Effector memory CD8-positive, alpha-beta T cell (primary cell): ENCODE measurements at regions not wholly inside any gene's neighbourhood (a gene's known extent, or its start where the extent isn't known, plus 50 kb on each side); places are given as distances from the start of the nearest gene placed in this dataset.
"Not testable (repeated sequence)": the region's sequence is repeated elsewhere in the genome, so short reads cannot be mapped to it uniquely, and the experiment has no call there.

Experiments used
- ATAC-seq: fragments of 150-1000 bp; cut with Tn5 transposase; replicated peaks from 2 replicates; pipeline ENCODE4 v1.10.0; 2021; ENCODE audit warnings: mild to moderate bottlenecking, moderate library complexity
- DNase-seq, 3 experiments: peaks; one replicate each; pipeline ENCODE4 v3.0.0; 2021
- H3K27ac Mint-ChIP-seq, 2 donors: one replicate each; pipeline ENCODE4 v1.8.0; 2022; ENCODE audit warnings: mild to moderate bottlenecking in 2 of 2, mixed read lengths in 2 of 2, moderate library complexity in 2 of 2
- H3K27me3 Mint-ChIP-seq, 2 donors: one replicate each; pipeline ENCODE4 v1.8.0; 2022; ENCODE audit warnings: mixed read lengths in 2 of 2
- H3K36me3 Mint-ChIP-seq: one replicate; pipeline ENCODE4 v1.8.0; 2022; ENCODE audit warnings: mild to moderate bottlenecking, moderate library complexity, mixed read lengths; ENCODE audit not compliant: insufficient read depth
- H3K4me1 Mint-ChIP-seq, 2 donors: one replicate each; pipeline ENCODE4 v1.8.0; 2022; ENCODE audit warnings: low read depth in 2 of 2, mixed read lengths in 2 of 2
- H3K4me3 Mint-ChIP-seq, 2 donors: one replicate each; pipeline ENCODE4 v1.8.0; 2022; ENCODE audit warnings: mild to moderate bottlenecking in 2 of 2, mixed read lengths in 2 of 2, moderate library complexity in 2 of 2
- H3K9me3 Mint-ChIP-seq, 2 donors: one replicate each; pipeline ENCODE4 v1.8.0; 2022; ENCODE audit warnings: mixed read lengths in 2 of 2

- Mint-ChIP-seq H3K27ac (no peak overlapping the region), H3K27me3 (peaks cover 8 to 15% of the 10 kb centered on the region in 2 donors), H3K4me3 (no peak overlapping the region), H3K9me3 (no peaks in the 10 kb centered on the region), H3K36me3 (no peaks in the 10 kb centered on the region), H3K4me1 (peaks cover 0 to 3% of the 10 kb centered on the region in 2 donors)
- ATAC-seq (no peak), DNase-seq (no peak)
Observed at GRCh38 chr2:239736358-239737143, 288.6 kb downstream of the NDUFA10 start.

DNA sequence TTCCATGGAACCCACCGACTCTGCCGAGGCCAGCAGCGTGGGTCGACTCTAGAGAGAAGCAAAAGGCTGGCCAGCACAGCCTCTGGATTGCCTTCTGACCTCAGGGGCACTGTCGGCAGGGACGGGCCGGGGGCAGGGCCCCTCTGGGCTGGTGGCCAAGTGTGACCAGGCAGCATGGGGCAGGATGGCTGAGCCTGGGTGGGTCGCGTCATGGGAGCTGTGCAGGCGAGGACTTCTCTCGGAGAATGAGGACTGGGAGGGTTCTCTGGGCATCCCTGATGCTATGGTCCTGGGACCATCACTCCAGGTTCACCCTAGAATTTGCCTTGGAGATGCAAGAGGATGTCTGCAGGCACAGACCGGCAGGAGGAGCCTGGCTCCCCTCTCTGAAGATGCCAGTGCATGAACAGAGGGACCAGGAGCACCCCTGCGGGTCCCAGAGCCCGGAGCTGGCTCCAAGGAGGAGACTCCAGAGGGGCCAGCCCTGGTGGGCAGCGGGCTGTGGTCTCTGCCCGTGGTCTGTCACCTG, 289.2 kb downstream of the NDUFA10 start:
- H3K36me3 Mint-ChIP-seq = no peaks in the 10 kb centered on the region
- peaks cover 15 to 21% of the 10 kb centered on the region in 2 donors for H3K27me3 Mint-ChIP-seq
- DNase-seq (no peak), ATAC-seq (no peak)
- H3K27ac Mint-ChIP-seq = no peak overlapping the region
- H3K4me1 Mint-ChIP-seq = peaks cover 0 to 7% of the 10 kb centered on the region in 2 donors
- no peaks in the 10 kb centered on the region for H3K9me3 Mint-ChIP-seq
- no peak overlapping the region for H3K4me3 Mint-ChIP-seq

GRCh38 chr2:239735131-239735828, 289.9 kb downstream of the NDUFA10 start:
- H3K4me3 Mint-ChIP-seq = no peak overlapping the region
- H3K4me1 Mint-ChIP-seq = peaks cover 3 to 13% of the 10 kb centered on the region in 2 donors
- DNase-seq = no peak
- H3K36me3 Mint-ChIP-seq = no peaks in the 10 kb centered on the region
- ATAC-seq = no peak
- no peaks in the 10 kb centered on the region for H3K9me3 Mint-ChIP-seq
- peaks cover 15 to 27% of the 10 kb centered on the region in 2 donors for H3K27me3 Mint-ChIP-seq
- no peak overlapping the region for H3K27ac Mint-ChIP-seq

- no peaks in the 10 kb centered on the region for H3K36me3 Mint-ChIP-seq
- H3K27me3 Mint-ChIP-seq = peaks cover 15 to 27% of the 10 kb centered on the region in 2 donors
- H3K4me3 Mint-ChIP-seq = no peak overlapping the region
- no peak overlapping the region for H3K27ac Mint-ChIP-seq
- no peak for ATAC-seq
- no peak for DNase-seq
- H3K4me1 Mint-ChIP-seq = peaks cover 3 to 13% of the 10 kb centered on the region in 2 donors
- no peaks in the 10 kb centered on the region for H3K9me3 Mint-ChIP-seq
Observed at GRCh38 chr2:239734436-239735005, 290.6 kb downstream of the NDUFA10 start.

DNA sequence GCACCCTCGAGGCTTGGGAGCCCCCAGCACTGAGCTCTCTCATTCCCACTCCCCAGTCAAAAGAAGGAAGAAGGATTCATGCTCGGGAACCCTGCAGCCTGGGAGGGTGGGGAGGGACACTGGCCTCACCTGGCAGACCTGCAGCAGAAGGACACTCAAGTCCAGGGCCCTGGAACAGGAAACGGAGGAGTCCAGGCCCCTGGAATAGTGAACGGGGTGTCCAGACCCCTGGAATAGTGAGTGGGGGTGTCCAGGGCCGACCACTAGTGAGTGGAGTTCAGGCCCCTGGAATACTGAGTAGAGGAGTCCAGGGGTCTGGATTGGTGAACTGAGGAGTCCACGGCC, 292.5 kb downstream of the NDUFA10 start:
- Mint-ChIP-seq H3K36me3 (no peaks in the 10 kb centered on the region), H3K27me3 (peaks cover 15 to 27% of the 10 kb centered on the region in 2 donors), H3K4me3 (no peak overlapping the region), H3K27ac (no peak overlapping the region), H3K9me3 (no peaks in the 10 kb centered on the region), H3K4me1 (peaks cover 3 to 13% of the 10 kb centered on the region in 2 donors)
- DNase-seq (no peak), ATAC-seq (no peak)

DNA sequence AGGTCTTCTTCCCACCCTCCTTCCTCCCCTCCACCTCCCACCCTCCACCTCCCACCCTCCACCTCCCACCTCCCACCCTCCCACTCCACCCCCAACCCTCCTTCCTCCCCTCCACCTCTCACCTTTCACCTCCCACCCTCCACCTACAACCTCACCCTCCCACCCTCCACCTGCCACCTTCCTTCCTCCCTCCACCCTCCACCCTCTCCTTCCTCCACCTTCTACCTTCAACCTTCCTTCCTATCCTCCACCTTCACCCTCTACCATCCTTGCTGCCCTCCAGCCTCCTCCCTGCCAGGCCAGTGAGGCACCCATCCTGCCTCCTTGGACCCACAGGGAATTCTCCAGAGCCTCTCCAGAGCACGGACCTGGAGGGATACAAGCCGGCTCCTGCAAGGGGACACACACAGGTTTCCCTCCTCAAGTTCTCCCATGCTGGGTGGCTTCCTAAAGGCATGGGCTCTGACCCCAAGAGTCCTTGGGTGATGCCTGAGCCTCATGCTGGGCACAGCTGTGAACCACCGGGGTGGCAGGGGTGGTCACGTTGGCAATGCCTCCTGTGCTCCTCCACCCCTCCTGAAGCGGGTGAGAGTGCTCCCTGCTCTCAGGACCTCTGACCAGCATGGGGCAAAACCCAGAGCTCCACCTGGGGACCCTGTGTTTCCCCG, 293.0 kb downstream of the NDUFA10 start:
- DNase-seq = no peak
- no peak for ATAC-seq

DNA sequence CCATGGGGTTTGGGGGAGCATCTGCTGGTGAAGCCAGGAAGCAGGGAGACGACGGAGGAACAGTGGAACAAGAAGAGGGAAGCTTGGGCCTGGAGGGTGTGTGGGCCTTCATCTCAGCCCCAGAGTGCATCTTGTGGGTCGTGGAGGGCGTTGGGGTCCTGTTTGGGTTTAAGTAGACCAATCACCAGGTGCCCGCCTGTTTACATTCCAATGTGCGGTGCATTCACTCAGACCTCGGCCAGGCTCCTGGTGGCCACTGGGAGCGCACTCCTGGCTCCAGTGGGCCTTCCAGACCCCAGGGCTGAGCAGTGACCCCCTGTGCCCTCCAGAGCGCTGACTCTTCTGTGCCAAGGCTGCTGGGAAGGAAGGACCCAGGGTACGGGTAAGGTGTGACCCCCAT, 293.7 kb downstream of the NDUFA10 start:
- peaks cover 15 to 27% of the 10 kb centered on the region in 2 donors for H3K27me3 Mint-ChIP-seq

More for the DNA sequence above, 293.0 kb downstream of the NDUFA10 start:
- H3K27ac Mint-ChIP-seq = no peak overlapping the region
- peaks cover 3 to 13% of the 10 kb centered on the region in 2 donors for H3K4me1 Mint-ChIP-seq
- H3K27me3 Mint-ChIP-seq = peaks cover 15 to 27% of the 10 kb centered on the region in 2 donors
- H3K9me3 Mint-ChIP-seq = no peaks in the 10 kb centered on the region
- H3K36me3 Mint-ChIP-seq = no peaks in the 10 kb centered on the region
- no peak overlapping the region for H3K4me3 Mint-ChIP-seq

GRCh38 chr2:239730897-239731296, 294.2 kb downstream of the NDUFA10 start:
- peaks cover 3 to 13% of the 10 kb centered on the region in 2 donors for H3K4me1 Mint-ChIP-seq
- H3K27me3 Mint-ChIP-seq = peaks cover 15 to 27% of the 10 kb centered on the region in 2 donors
- H3K4me3 Mint-ChIP-seq = no peak overlapping the region
- H3K27ac Mint-ChIP-seq = peak overlapping the region in 1 of 2 donors; percentile 25
- no peak for DNase-seq
- H3K9me3 Mint-ChIP-seq = no peaks in the 10 kb centered on the region
- ATAC-seq = no peak
- H3K36me3 Mint-ChIP-seq = no peaks in the 10 kb centered on the region

More for the DNA sequence above, 293.7 kb downstream of the NDUFA10 start:
- no peak for DNase-seq
- no peak overlapping the region for H3K27ac Mint-ChIP-seq
- H3K4me3 Mint-ChIP-seq = no peak overlapping the region
- no peaks in the 10 kb centered on the region for H3K36me3 Mint-ChIP-seq
- H3K4me1 Mint-ChIP-seq = peaks cover 3 to 13% of the 10 kb centered on the region in 2 donors
- ATAC-seq = no peak
- H3K9me3 Mint-ChIP-seq = no peaks in the 10 kb centered on the region

- not testable (repeated sequence) for H3K9me3 Mint-ChIP-seq, DNase-seq, H3K36me3 Mint-ChIP-seq, H3K4me3 Mint-ChIP-seq
- Mint-ChIP-seq H3K27me3 (peaks cover 15 to 27% of the 10 kb centered on the region in 2 donors), H3K4me1 (peaks cover 3 to 13% of the 10 kb centered on the region in 2 donors), H3K27ac (peak overlapping the region in 1 of 2 donors; percentile 25)
- ATAC-seq = peak; percentile 42
Observed at GRCh38 chr2:239730567-239730882, 294.6 kb downstream of the NDUFA10 start.

GRCh38 chr2:239729681-239730566, 295.2 kb downstream of the NDUFA10 start:
- H3K4me3 Mint-ChIP-seq = no peak overlapping the region
- ATAC-seq = peak; percentile 26
- H3K27ac Mint-ChIP-seq = peak overlapping the region; percentile 25 to 32
- H3K9me3 Mint-ChIP-seq = no peaks in the 10 kb centered on the region
- peaks cover 3 to 13% of the 10 kb centered on the region in 2 donors for H3K4me1 Mint-ChIP-seq
- peak in 1 of 3 experiments; percentile 9 for DNase-seq
- peaks cover 15 to 27% of the 10 kb centered on the region in 2 donors for H3K27me3 Mint-ChIP-seq
- no peaks in the 10 kb centered on the region for H3K36me3 Mint-ChIP-seq

- Mint-ChIP-seq H3K27ac (no peak overlapping the region), H3K36me3 (no peaks in the 10 kb centered on the region)
Observed at GRCh38 chr2:239729151-239729550, 296.0 kb downstream of the NDUFA10 start.

DNA sequence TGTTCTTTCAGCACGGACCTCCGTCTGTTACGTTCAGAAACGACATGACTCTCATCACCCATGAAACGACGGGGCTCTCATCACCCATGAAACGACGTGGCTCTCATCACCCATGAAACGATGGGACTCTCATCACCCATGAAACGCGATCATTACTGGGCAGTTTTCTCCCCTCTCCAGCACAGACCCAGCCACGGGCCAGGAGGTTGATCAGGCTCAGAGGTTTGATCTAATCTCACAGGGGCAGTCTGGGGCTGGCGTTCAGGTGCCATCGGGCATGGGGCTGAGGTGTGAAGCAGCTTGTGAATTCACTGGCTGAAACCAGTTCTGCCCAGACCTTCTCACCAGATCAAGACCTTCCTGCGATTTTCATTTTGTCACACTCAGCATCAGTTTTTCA, 296.4 kb downstream of the NDUFA10 start:
- Mint-ChIP-seq H3K27me3 (peaks cover 15 to 27% of the 10 kb centered on the region in 2 donors), H3K4me3 (no peak overlapping the region), H3K36me3 (no peaks in the 10 kb centered on the region)

More at GRCh38 chr2:239729151-239729550, 296.0 kb downstream of the NDUFA10 start:
- Mint-ChIP-seq H3K9me3 (no peaks in the 10 kb centered on the region), H3K27me3 (peaks cover 15 to 27% of the 10 kb centered on the region in 2 donors), H3K4me1 (peaks cover 3 to 14% of the 10 kb centered on the region in 2 donors), H3K4me3 (no peak overlapping the region)
- ATAC-seq = no peak
- no peak for DNase-seq

More for the DNA sequence above, 296.4 kb downstream of the NDUFA10 start:
- Mint-ChIP-seq H3K4me1 (peaks cover 3 to 14% of the 10 kb centered on the region in 2 donors), H3K9me3 (peaks cover 0 to 2% of the 10 kb centered on the region in 2 donors), H3K27ac (no peak overlapping the region)
- DNase-seq = no peak
- ATAC-seq = no peak
